LoVo (cell line): ENCODE measurements at regions not wholly inside any gene's neighbourhood (a gene's known extent, or its start where the extent isn't known, plus 50 kb on each side); places are given as distances from the start of the nearest gene placed in this dataset.

Experiments used
- DNase-seq: peaks from one replicate; pipeline ENCODE4 v3.0.0-alpha.2; 2016; ENCODE audit warnings: low spot score

- no peak for DNase-seq
These were observed 270.8 kb upstream of the PARD3B start for GRCh38 chr2:204274429-204274828.

- DNase-seq = no peak
These were observed 270.3 kb upstream of the PARD3B start for GRCh38 chr2:204274991-204275390.

GRCh38 chr2:204277226-204277625 lies 268.0 kb upstream of the PARD3B start:
- no peak for DNase-seq

- DNase-seq = no peak
These were observed 266.8 kb upstream of the PARD3B start for GRCh38 chr2:204278454-204278853.

- no peak for DNase-seq
These were observed 265.5 kb upstream of the PARD3B start for GRCh38 chr2:204279819-204280218.

GRCh38 chr2:204280262-204280668 lies 265.0 kb upstream of the PARD3B start:
- no peak for DNase-seq

- no peak for DNase-seq
These were observed 263.2 kb upstream of the PARD3B start for GRCh38 chr2:204282081-204282480.

- DNase-seq = peak; percentile 22
These were observed 262.8 kb upstream of the PARD3B start for GRCh38 chr2:204282525-204282924.

GRCh38 chr2:204289066-204289465 lies 256.2 kb upstream of the PARD3B start:
- DNase-seq = no peak

- DNase-seq = no peak
These were observed 252.8 kb upstream of the PARD3B start for GRCh38 chr2:204292439-204292838.

GRCh38 chr2:204293884-204294747 lies 251.2 kb upstream of the PARD3B start:
- no peak for DNase-seq

GRCh38 chr2:204298404-204298803 lies 246.9 kb upstream of the PARD3B start:
- no peak for DNase-seq

GRCh38 chr2:204299766-204300165 lies 245.5 kb upstream of the PARD3B start:
- DNase-seq = no peak

GRCh38 chr2:204306667-204307066 lies 238.6 kb upstream of the PARD3B start:
- DNase-seq = no peak

- no peak for DNase-seq
These were observed 233.2 kb upstream of the PARD3B start for GRCh38 chr2:204312105-204312504.

GRCh38 chr2:204313256-204313655 lies 232.0 kb upstream of the PARD3B start:
- no peak for DNase-seq

GRCh38 chr2:204315236-204315662 lies 230.0 kb upstream of the PARD3B start:
- no peak for DNase-seq

- no peak for DNase-seq
These were observed 227.6 kb upstream of the PARD3B start for GRCh38 chr2:204317640-204318039.

GRCh38 chr2:204321027-204321800 lies 224.1 kb upstream of the PARD3B start:
- DNase-seq = no peak

- DNase-seq = no peak
These were observed 223.1 kb upstream of the PARD3B start for GRCh38 chr2:204321910-204322751.

- peak; percentile 77 for DNase-seq
These were observed 219.8 kb upstream of the PARD3B start for GRCh38 chr2:204325468-204325867.

- DNase-seq = no peak
These were observed 216.9 kb upstream of the PARD3B start for GRCh38 chr2:204328373-204328772.
